PC-3 (cell line): ENCODE measurements at regions not wholly inside any gene's neighbourhood (a gene's known extent, or its start where the extent isn't known, plus 50 kb on each side); places are given as distances from the start of the nearest gene placed in this dataset.
A peak's percentile ranks its signal among the peaks of the same experiment; 100 is the strongest.

ENCODE experiments used
- ATAC-seq: fragments of 200-7000 bp; cut with Tn5 transposase; 2 replicates; pipeline ENCODE4 v1.9.1; 2020; ENCODE audit warnings: mild to moderate bottlenecking, moderate library complexity
- BruUV-seq: library from RNA; stranded (reverse); fragments of 400-500 nt; replicated peaks from 2 replicates; lab custom pipeline; 2021; lab: Mats Ljungman, UMichigan
- CTCF ChIA-PET: fragments of 300-600 bp; sonication (Branson Sonifier 250); formaldehyde crosslinking; loops from one replicate; lab custom pipeline; 2022; ENCODE audit warnings: antibody characterized with exemption; lab: Charles Lee
- POLR2A ChIA-PET: fragments of 300-600 bp; sonication (Branson Sonifier 250); formaldehyde crosslinking; loops from one replicate; lab custom pipeline; 2022; ENCODE audit warnings: antibody characterized with exemption; ENCODE audit not compliant: unreplicated experiment; lab: Charles Lee
- DNase-seq: peaks from one replicate; pipeline ENCODE4 v3.0.0-alpha.2; 2015
- H2AFZ ChIP-seq: fragments of 300-600 bp; sonication (generic); 2 replicates; pipeline ENCODE4 v1.6.0; 2016; ENCODE audit warnings: antibody characterized with exemption, low read length
- H3F3A ChIP-seq: fragments of 300-600 bp; sonication (generic); one replicate; pipeline ENCODE4 v1.6.0; 2017; ENCODE audit warnings: antibody characterized with exemption, low read length, control low read depth, mild to moderate bottlenecking; ENCODE audit not compliant: unreplicated experiment
- H3K27ac ChIP-seq: fragments of 300-600 bp; sonication (generic); 2 replicates; pipeline ENCODE4 v1.5.1; 2016; ENCODE audit warnings: mild to moderate bottlenecking, low read length
- H3K27me3 ChIP-seq: fragments of 300-600 bp; sonication (generic); 2 replicates; pipeline ENCODE4 v1.6.1; 2016; ENCODE audit warnings: low read length, mixed read lengths
- H3K36me3 ChIP-seq: fragments of 300-600 bp; sonication (generic); 2 replicates; pipeline ENCODE4 v1.6.1; 2016; ENCODE audit warnings: low read depth, mixed run types, low read length, mixed read lengths
- H3K4me1 ChIP-seq: fragments of 300-600 bp; sonication (generic); 2 replicates; pipeline ENCODE4 v1.5.1; 2016; ENCODE audit warnings: low read length; ENCODE audit not compliant: insufficient read depth
- H3K4me2 ChIP-seq: fragments of 300-600 bp; sonication (generic); 2 replicates; pipeline ENCODE4 v1.6.0; 2016; ENCODE audit warnings: low read length
- H3K4me3 ChIP-seq: fragments of 300-600 bp; sonication (generic); 2 replicates; pipeline ENCODE4 v1.5.1; 2016; ENCODE audit warnings: mild to moderate bottlenecking, low read length, mixed read lengths
- H3K79me2 ChIP-seq: fragments of 300-600 bp; sonication (generic); 2 replicates; pipeline ENCODE4 v1.6.1; 2017; ENCODE audit warnings: low read length, mixed read lengths
- H3K9ac ChIP-seq: fragments of 300-600 bp; sonication (generic); 2 replicates; pipeline ENCODE4 v1.6.0; 2016; ENCODE audit warnings: mild to moderate bottlenecking, low read length
- H3K9me2 ChIP-seq: fragments of 300-600 bp; sonication (generic); replicated peaks from 2 replicates; pipeline ENCODE4 v1.6.1; 2016; ENCODE audit warnings: mixed run types, low read length, mixed read lengths
- H3K9me3 ChIP-seq: fragments of 300-600 bp; sonication (generic); 2 replicates; pipeline ENCODE4 v1.6.1; 2016; ENCODE audit warnings: low read length, mixed read lengths
- H4K20me1 ChIP-seq: fragments of 300-600 bp; sonication (generic); 2 replicates; pipeline ENCODE4 v1.6.1; 2016; ENCODE audit warnings: low read length, mixed read lengths
- CTCF ChIP-seq: fragments of 300-600 bp; sonication (generic); conservative IDR thresholded peaks from 2 replicates; pipeline ENCODE4 v1.5.1; 2017; ENCODE audit warnings: antibody characterized with exemption, low read depth, mild to moderate bottlenecking, low read length
- EZH2 ChIP-seq: fragments of 300-600 bp; sonication (generic); IDR thresholded peaks from one replicate; pipeline ENCODE4 v1.6.1; 2017; ENCODE audit warnings: antibody characterized with exemption, mild to moderate bottlenecking, low read length; ENCODE audit not compliant: unreplicated experiment
- EZH2phosphoT487 ChIP-seq: fragments of 300-600 bp; sonication (generic); IDR thresholded peaks from 2 replicates; pipeline ENCODE4 v1.6.1; 2018; ENCODE audit warnings: mild to moderate bottlenecking, antibody characterized with exemption, low read length, borderline replicate concordance
- intact Hi-C: fragments of 100-400 bp; cut with micrococcal nuclease; formaldehyde crosslinking; loops from 2 replicates; pipeline ENCODE4 v1.9.0; 2023

- no peaks in the 10 kb centered on the region for H3K4me1 ChIP-seq
- BruUV-seq, result no TSS peak
- H3K9ac ChIP-seq, result no peak overlapping the region
- intact Hi-C loops, result no loop called here
- no peak overlapping the region for H3K4me2 ChIP-seq
- no peaks in the 10 kb centered on the region for H3K9me3 ChIP-seq
- no peaks in the 10 kb centered on the region for H3K79me2 ChIP-seq
- no peaks in the 10 kb centered on the region for H4K20me1 ChIP-seq
- H3F3A ChIP-seq, result no peaks in the 10 kb centered on the region
- ChIA-PET POLR2A (no interaction called here), CTCF (no interaction called here)
- H2AFZ ChIP-seq, result no peak overlapping the region
- TF ChIP-seq EZH2, result no peak
- no peak for TF ChIP-seq EZH2phosphoT487
- TF ChIP-seq CTCF, result no peak
- DNase-seq (no peak), ATAC-seq (no peak)
- no peak overlapping the region for H3K27ac ChIP-seq
- no peaks in the 10 kb centered on the region for H3K27me3 ChIP-seq
- no peaks in the 10 kb centered on the region for H3K9me2 ChIP-seq
- H3K4me3 ChIP-seq, result no peak overlapping the region
- H3K36me3 ChIP-seq, result no peaks in the 10 kb centered on the region
These were observed 538.7 kb upstream of the PCDH7 start for GRCh38 chr4:30181512-30181911.

- BruUV-seq, result no TSS peak
- no peaks in the 10 kb centered on the region for H3K9me3 ChIP-seq
- H3K4me1 ChIP-seq, result no peaks in the 10 kb centered on the region
- ATAC-seq (no peak), DNase-seq (no peak)
- H3K4me2 ChIP-seq, result no peak overlapping the region
- no peaks in the 10 kb centered on the region for H3K9me2 ChIP-seq
- no peaks in the 10 kb centered on the region for H3K36me3 ChIP-seq
- no peak overlapping the region for H3K9ac ChIP-seq
- no peaks in the 10 kb centered on the region for H3F3A ChIP-seq
- H2AFZ ChIP-seq, result no peak overlapping the region
- H3K79me2 ChIP-seq, result no peaks in the 10 kb centered on the region
- TF ChIP-seq CTCF, result no peak
- no peak for TF ChIP-seq EZH2
- TF ChIP-seq EZH2phosphoT487, result no peak
- POLR2A ChIA-PET, result no interaction called here
- no peaks in the 10 kb centered on the region for H4K20me1 ChIP-seq
- no peak overlapping the region for H3K27ac ChIP-seq
- intact Hi-C loops, result no loop called here
- no peak overlapping the region for H3K4me3 ChIP-seq
- CTCF ChIA-PET, result no interaction called here
- H3K27me3 ChIP-seq, result no peaks in the 10 kb centered on the region
These were observed 538.3 kb upstream of the PCDH7 start for GRCh38 chr4:30181918-30182317.

GRCh38 chr4:30182786-30183185, 537.4 kb upstream of the PCDH7 start:
- Histone ChIP-seq H3K4me3 (no peak overlapping the region), H3K36me3 (no peaks in the 10 kb centered on the region), H3K27me3 (no peaks in the 10 kb centered on the region), H3F3A (no peaks in the 10 kb centered on the region), H2AFZ (no peak overlapping the region), H4K20me1 (no peaks in the 10 kb centered on the region), H3K9me2 (no peaks in the 10 kb centered on the region), H3K27ac (no peak overlapping the region), H3K4me1 (no peaks in the 10 kb centered on the region), H3K4me2 (no peak overlapping the region), H3K9ac (no peak overlapping the region), H3K9me3 (no peaks in the 10 kb centered on the region), H3K79me2 (no peaks in the 10 kb centered on the region)
- ATAC-seq, result peak; percentile 57
- intact Hi-C loops, result no loop called here
- no peak for TF ChIP-seq EZH2
- no peak for TF ChIP-seq CTCF
- no peak for TF ChIP-seq EZH2phosphoT487
- ChIA-PET POLR2A (no interaction called here), CTCF (no interaction called here)
- no TSS peak for BruUV-seq
- DNase-seq, result peak; percentile 25
